Fibroblast of mammary gland (primary cell): ENCODE measurements at regions not wholly inside any gene's neighbourhood (a gene's known extent, or its start where the extent isn't known, plus 50 kb on each side); places are given as distances from the start of the nearest gene placed in this dataset.

Experiments used
- DNase-seq: peaks from one replicate; pipeline ENCODE4 v3.0.0-alpha.2; 2010; ENCODE audit warnings: low read depth
- H3K4me3 ChIP-seq: 2 replicates; pipeline ENCODE4 v1.5.1; 2011; ENCODE audit warnings: low read depth, mild to moderate bottlenecking, low read length, moderate library complexity; ENCODE audit not compliant: control insufficient read depth
- CTCF ChIP-seq: conservative IDR thresholded peaks from 2 replicates; pipeline ENCODE4 v1.5.1; 2011; ENCODE audit warnings: low read depth, low read length, inconsistent platforms; ENCODE audit not compliant: control insufficient read depth, insufficient read depth

- no peak overlapping the region for H3K4me3 ChIP-seq
- TF ChIP-seq CTCF = no peak
- DNase-seq = no peak
Measured at GRCh38 chr9:107731115-107731762, 241.7 kb upstream of the KLF4 start.

- TF ChIP-seq CTCF = no peak
- H3K4me3 ChIP-seq = no peak overlapping the region
- no peak for DNase-seq
Measured at GRCh38 chr9:107730666-107731065, 241.1 kb upstream of the KLF4 start.

DNA sequence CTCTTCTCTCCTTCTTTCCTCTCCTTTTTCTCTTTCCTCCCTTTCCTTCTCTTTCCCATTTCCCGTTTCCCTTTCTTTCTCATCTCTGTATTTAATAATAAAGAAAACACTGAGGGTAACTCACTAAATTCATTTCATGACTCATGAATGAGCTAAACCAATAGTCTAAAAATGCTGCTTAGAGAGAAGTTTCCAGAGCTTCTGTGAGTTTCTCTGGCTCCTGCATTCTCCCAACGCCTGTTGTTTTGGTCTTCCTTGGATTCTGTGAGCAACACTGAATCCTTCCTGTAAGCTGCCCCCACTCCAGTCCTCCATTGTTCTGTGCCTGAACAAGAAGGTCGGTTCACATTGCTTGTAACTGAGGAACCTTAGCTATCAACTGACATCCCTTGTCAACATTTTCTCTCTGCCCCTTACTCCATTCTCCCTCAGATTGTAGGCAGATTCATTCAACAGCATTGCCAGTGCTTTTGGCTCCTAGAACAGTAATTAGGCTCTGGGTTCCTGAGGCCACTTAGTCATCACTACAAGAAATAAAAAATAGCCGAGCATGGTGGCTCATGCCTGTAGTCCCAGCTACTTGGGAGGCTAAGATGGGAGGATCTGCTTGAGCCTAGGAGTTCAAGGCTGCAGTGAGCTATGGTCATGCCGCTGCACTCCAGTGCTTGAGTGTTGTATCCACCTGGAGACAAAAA, 237.7 kb upstream of the KLF4 start:
- H3K4me3 ChIP-seq = no peak overlapping the region

DNA sequence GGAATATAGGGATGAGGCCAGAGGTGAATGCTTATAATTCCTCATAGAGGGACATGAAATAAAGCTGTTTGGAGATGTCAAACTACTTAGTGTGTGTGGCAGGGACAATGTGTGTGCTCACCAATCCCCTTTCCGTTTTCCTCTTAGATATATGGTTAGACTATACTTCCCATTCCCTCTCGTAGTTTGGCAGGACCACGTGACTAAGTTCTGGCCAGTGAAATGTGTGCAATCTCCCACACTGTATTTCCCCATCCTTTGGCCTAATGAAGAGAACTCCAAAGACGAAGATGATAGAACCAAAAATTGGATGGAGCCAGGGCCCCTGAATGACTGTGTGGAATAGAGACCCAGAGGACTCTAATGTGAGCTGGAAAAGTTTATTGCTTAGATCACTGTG, 233.4 kb upstream of the KLF4 start:
- TF ChIP-seq CTCF = no peak
- DNase-seq = no peak
- H3K4me3 ChIP-seq = no peak overlapping the region

More for the DNA sequence above, 237.7 kb upstream of the KLF4 start:
- no peak for TF ChIP-seq CTCF
- DNase-seq = peak; percentile 67

DNA sequence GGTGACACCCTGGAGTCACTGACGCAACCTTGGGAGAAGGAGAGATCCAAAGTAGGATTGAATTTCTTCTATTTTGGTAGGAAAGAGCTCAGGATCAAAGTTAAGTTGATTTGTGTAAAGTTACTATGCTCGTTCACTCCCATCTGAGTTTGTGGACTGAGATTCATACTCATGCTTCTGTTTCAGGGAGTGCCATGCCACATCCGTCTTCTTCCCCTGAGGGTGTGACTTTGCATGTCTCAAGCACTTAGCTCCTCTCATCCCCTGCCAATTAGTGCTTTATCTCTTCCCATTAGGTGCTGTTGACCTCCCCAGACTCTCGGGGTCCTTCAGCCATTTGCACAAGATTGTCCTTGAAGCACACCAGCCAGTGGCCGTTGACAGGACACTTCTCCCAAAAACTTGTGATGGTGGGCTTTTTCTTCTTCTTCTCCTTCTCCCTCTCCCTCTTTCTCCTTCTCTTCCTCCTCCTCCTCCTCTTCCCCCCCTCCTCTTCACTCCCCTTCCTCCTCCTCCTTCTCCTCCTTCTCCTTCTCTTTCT, 232.2 kb upstream of the KLF4 start:
- DNase-seq = no peak
- no peak for TF ChIP-seq CTCF
- no peak overlapping the region for H3K4me3 ChIP-seq

DNA sequence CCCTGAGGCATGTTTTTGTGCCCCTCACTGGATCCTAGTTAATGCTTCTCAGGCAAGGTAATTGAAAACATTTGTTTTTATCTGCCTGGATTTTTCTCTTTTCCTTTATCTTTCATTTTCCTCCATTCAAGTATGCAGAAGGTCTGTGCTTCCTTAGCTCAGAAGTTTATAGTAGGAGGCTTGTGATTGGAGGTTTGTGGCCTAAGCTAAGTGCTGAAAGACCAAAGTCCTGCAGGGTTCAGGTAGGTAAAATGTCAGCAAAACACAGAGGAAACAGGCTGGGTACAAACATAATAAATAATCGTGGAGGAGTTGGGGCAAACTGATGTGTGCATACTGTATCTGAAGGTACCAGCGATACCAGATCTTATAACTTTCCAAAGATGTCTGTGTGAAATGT, 230.9 kb upstream of the KLF4 start:
- DNase-seq = no peak
- TF ChIP-seq CTCF = no peak

More for the DNA sequence above, 230.9 kb upstream of the KLF4 start:
- no peak overlapping the region for H3K4me3 ChIP-seq
